ENCODE measurements at regions not wholly inside any gene's neighbourhood (a gene's known extent, or its start where the extent isn't known, plus 50 kb on each side); places are given as distances from the start of the nearest gene placed in this dataset.

GRCh38 chrX:43508694-43509093, 147.4 kb upstream of the MAOA start:
- Histone ChIP-seq H3K27me3 (ENCODE audit: control insufficient read depth, insufficient read depth, low read length) (no peaks in the 10 kb centered on the region), H3K36me3 (ENCODE audit: control insufficient read depth, insufficient read depth, low read length) (no peaks in the 10 kb centered on the region), H3K4me3 (ENCODE audit: low read depth, low read length) (no peak overlapping the region)
- no peak for TF ChIP-seq CTCF (IDR thresholded peaks at IDR 0.05; ENCODE audit: insufficient read depth, low read depth, low read length)
- CTCF ChIA-PET: no interaction called here
- POLR2A ChIA-PET: no interaction called here
- DNase-seq (ENCODE audit: low read depth): no peak

GRCh38 chrX:43510209-43510608, 145.9 kb upstream of the MAOA start:
- Histone ChIP-seq H3K36me3 (ENCODE audit: control insufficient read depth, insufficient read depth, low read length) (no peaks in the 10 kb centered on the region), H3K4me3 (ENCODE audit: low read depth, low read length) (no peak overlapping the region), H3K27me3 (ENCODE audit: control insufficient read depth, insufficient read depth, low read length) (no peaks in the 10 kb centered on the region)
- no peak for DNase-seq (ENCODE audit: low read depth)
- POLR2A ChIA-PET: no interaction called here
- CTCF ChIA-PET: no interaction called here
- TF ChIP-seq CTCF (IDR thresholded peaks at IDR 0.05; ENCODE audit: insufficient read depth, low read depth, low read length): no peak

- ChIA-PET CTCF (no interaction called here), POLR2A (no interaction called here)
- H3K4me3 ChIP-seq (ENCODE audit: low read depth, low read length): no peak overlapping the region
- no peaks in the 10 kb centered on the region for H3K36me3 ChIP-seq (ENCODE audit: control insufficient read depth, insufficient read depth, low read length)
- no peak for TF ChIP-seq CTCF (IDR thresholded peaks at IDR 0.05; ENCODE audit: insufficient read depth, low read depth, low read length)
- no peaks in the 10 kb centered on the region for H3K27me3 ChIP-seq (ENCODE audit: control insufficient read depth, insufficient read depth, low read length)
- DNase-seq (ENCODE audit: low read depth): no peak
These were observed 143.0 kb upstream of the MAOA start for GRCh38 chrX:43513085-43513484.

GRCh38 chrX:43514820-43515219, 141.3 kb upstream of the MAOA start:
- Histone ChIP-seq H3K27me3 (ENCODE audit: control insufficient read depth, insufficient read depth, low read length) (no peaks in the 10 kb centered on the region), H3K4me3 (ENCODE audit: low read depth, low read length) (no peak overlapping the region), H3K36me3 (ENCODE audit: control insufficient read depth, insufficient read depth, low read length) (no peaks in the 10 kb centered on the region)
- no peak for TF ChIP-seq CTCF (IDR thresholded peaks at IDR 0.05; ENCODE audit: insufficient read depth, low read depth, low read length)
- POLR2A ChIA-PET: no interaction called here
- no peak for DNase-seq (ENCODE audit: low read depth)
- CTCF ChIA-PET: no interaction called here

GRCh38 chrX:43522582-43522981, 133.5 kb upstream of the MAOA start:
- TF ChIP-seq CTCF (IDR thresholded peaks at IDR 0.05; ENCODE audit: insufficient read depth, low read depth, low read length): no peak
- Histone ChIP-seq H3K36me3 (ENCODE audit: control insufficient read depth, insufficient read depth, low read length) (no peaks in the 10 kb centered on the region), H3K4me3 (ENCODE audit: low read depth, low read length) (no peak overlapping the region), H3K27me3 (ENCODE audit: control insufficient read depth, insufficient read depth, low read length) (no peaks in the 10 kb centered on the region)
- POLR2A ChIA-PET: no interaction called here
- no peak for DNase-seq (ENCODE audit: low read depth)
- CTCF ChIA-PET: no interaction called here

All from BJ (cell line).